ENCODE measurements at regions not wholly inside any gene's neighbourhood (a gene's known extent, or its start where the extent isn't known, plus 50 kb on each side); places are given as distances from the start of the nearest gene placed in this dataset.

DNA sequence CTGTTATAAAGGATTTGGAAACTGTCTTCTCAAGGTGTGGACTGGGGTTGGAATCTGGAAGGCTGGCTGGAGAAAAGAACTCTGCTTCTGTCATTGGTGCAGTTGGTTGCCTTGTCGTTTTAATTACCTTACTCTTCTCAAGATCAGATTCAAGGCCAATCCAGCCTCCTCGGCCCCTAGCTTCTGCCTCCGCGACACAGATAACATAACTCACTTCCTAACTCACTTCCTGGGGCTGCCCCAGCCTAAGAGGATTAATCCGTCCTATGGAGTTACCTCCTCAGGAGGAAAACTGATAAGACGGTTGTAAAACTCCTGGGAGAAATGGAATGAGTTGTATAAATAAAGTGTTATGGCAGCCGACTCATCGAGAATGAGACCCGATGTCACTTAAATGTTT lies 389.1 kb upstream of the WWC1 start:
- no peak overlapping the region for H3K4me3 ChIP-seq (ENCODE audit: low read depth in 1 of 5, low read length in 5 of 5)

DNA sequence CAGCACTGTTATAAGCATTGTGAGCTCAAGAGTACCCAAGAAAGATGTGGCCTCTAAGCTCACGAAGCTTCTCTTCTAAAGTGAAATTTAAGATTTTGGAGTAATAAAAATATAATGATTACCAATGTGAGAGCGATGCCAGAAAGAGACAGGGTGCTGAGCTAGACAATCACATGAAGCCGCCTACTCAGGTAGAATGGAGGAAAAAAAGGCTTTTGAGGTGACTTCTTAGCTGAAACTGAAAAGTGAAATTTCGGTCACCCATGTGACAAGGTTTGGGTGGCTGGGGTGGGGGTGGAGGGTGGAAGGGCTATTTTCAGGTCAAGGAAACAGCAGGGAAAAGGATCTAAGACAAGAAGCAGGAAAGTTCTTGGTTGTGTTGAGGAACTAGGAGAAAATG lies 388.2 kb upstream of the WWC1 start:
- peaks cover 0 to 2% (median 0%) of the 10 kb centered on the region in 5 donors for H3K27me3 ChIP-seq (ENCODE audit: control insufficient read depth in 5 of 5, insufficient read depth in 4 of 5, low read length in 5 of 5)
- H3K9me3 ChIP-seq (ENCODE audit: control insufficient read depth in 5 of 5, low read length in 5 of 5) = no peaks in the 10 kb centered on the region
- no peak overlapping the region for H3K4me3 ChIP-seq (ENCODE audit: low read depth in 1 of 5, low read length in 5 of 5)
- H3K9ac ChIP-seq (ENCODE audit: low read length in 5 of 5) = no peak overlapping the region
- no peaks in the 10 kb centered on the region for H3K36me3 ChIP-seq (ENCODE audit: control insufficient read depth in 5 of 5, insufficient read depth in 5 of 5, low read length in 5 of 5)
- no peak overlapping the region for H3K27ac ChIP-seq (ENCODE audit: low read depth, low read length)
- H3K4me1 ChIP-seq (ENCODE audit: control insufficient read depth in 5 of 5, insufficient read depth in 5 of 5, low read length in 5 of 5) = no peaks in the 10 kb centered on the region

More for the DNA sequence above, 389.1 kb upstream of the WWC1 start:
- H3K27me3 ChIP-seq (ENCODE audit: control insufficient read depth in 5 of 5, insufficient read depth in 4 of 5, low read length in 5 of 5) = peaks cover 0 to 5% (median 2%) of the 10 kb centered on the region in 5 donors
- no peak overlapping the region for H3K27ac ChIP-seq (ENCODE audit: low read depth, low read length)
- no peak overlapping the region for H3K9ac ChIP-seq (ENCODE audit: low read length in 5 of 5)
- no peaks in the 10 kb centered on the region for H3K36me3 ChIP-seq (ENCODE audit: control insufficient read depth in 5 of 5, insufficient read depth in 5 of 5, low read length in 5 of 5)
- no peaks in the 10 kb centered on the region for H3K4me1 ChIP-seq (ENCODE audit: control insufficient read depth in 5 of 5, insufficient read depth in 5 of 5, low read length in 5 of 5)
- H3K9me3 ChIP-seq (ENCODE audit: control insufficient read depth in 5 of 5, low read length in 5 of 5) = no peaks in the 10 kb centered on the region

DNA sequence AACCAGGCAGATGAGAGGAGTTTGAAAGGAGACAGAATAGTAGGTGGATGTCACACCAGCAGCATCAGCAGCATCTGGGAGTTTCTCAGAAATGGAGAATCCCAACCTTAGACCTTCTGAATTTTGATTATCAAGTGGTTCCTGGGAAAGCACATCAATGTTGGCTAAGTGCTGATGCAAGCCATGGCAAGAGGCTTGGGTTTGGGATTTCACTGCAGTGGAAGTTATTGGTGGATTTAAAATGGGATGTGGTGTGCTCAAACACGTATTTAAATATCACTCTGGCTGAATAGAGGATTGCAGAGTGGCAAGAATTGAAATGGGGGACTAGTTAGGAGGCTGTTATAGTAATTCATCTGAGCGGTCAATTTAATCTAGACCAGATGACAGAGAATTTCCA lies 387.8 kb upstream of the WWC1 start:
- Histone ChIP-seq H3K9ac (ENCODE audit: low read length in 5 of 5) (no peak overlapping the region), H3K4me1 (ENCODE audit: control insufficient read depth in 5 of 5, insufficient read depth in 5 of 5, low read length in 5 of 5) (no peaks in the 10 kb centered on the region), H3K27me3 (ENCODE audit: control insufficient read depth in 5 of 5, insufficient read depth in 4 of 5, low read length in 5 of 5) (peaks cover 0 to 2% (median 0%) of the 10 kb centered on the region in 5 donors), H3K9me3 (ENCODE audit: control insufficient read depth in 5 of 5, low read length in 5 of 5) (no peaks in the 10 kb centered on the region), H3K4me3 (ENCODE audit: low read depth in 1 of 5, low read length in 5 of 5) (no peak overlapping the region), H3K36me3 (ENCODE audit: control insufficient read depth in 5 of 5, insufficient read depth in 5 of 5, low read length in 5 of 5) (no peaks in the 10 kb centered on the region), H3K27ac (ENCODE audit: low read depth, low read length) (no peak overlapping the region)

- Histone ChIP-seq H3K27me3 (ENCODE audit: control insufficient read depth in 5 of 5, insufficient read depth in 4 of 5, low read length in 5 of 5) (peaks cover 0 to 2% (median 0%) of the 10 kb centered on the region in 5 donors), H3K27ac (ENCODE audit: low read depth, low read length) (no peak overlapping the region), H3K36me3 (ENCODE audit: control insufficient read depth in 5 of 5, insufficient read depth in 5 of 5, low read length in 5 of 5) (no peaks in the 10 kb centered on the region), H3K9me3 (ENCODE audit: control insufficient read depth in 5 of 5, low read length in 5 of 5) (no peaks in the 10 kb centered on the region), H3K4me3 (ENCODE audit: low read depth in 1 of 5, low read length in 5 of 5) (no peak overlapping the region), H3K9ac (ENCODE audit: low read length in 5 of 5) (no peak overlapping the region), H3K4me1 (ENCODE audit: control insufficient read depth in 5 of 5, insufficient read depth in 5 of 5, low read length in 5 of 5) (no peaks in the 10 kb centered on the region)
These were observed 385.3 kb upstream of the WWC1 start for GRCh38 chr5:167905919-167906853.

GRCh38 chr5:167908606-167909005 lies 382.8 kb upstream of the WWC1 start:
- H3K27ac ChIP-seq (ENCODE audit: low read depth, low read length) = no peak overlapping the region
- peaks cover 0 to 2% (median 0%) of the 10 kb centered on the region in 5 donors for H3K27me3 ChIP-seq (ENCODE audit: control insufficient read depth in 5 of 5, insufficient read depth in 4 of 5, low read length in 5 of 5)
- no peak overlapping the region for H3K4me3 ChIP-seq (ENCODE audit: low read depth in 1 of 5, low read length in 5 of 5)
- H3K4me1 ChIP-seq (ENCODE audit: control insufficient read depth in 5 of 5, insufficient read depth in 5 of 5, low read length in 5 of 5) = no peaks in the 10 kb centered on the region
- H3K36me3 ChIP-seq (ENCODE audit: control insufficient read depth in 5 of 5, insufficient read depth in 5 of 5, low read length in 5 of 5) = no peaks in the 10 kb centered on the region
- no peaks in the 10 kb centered on the region for H3K9me3 ChIP-seq (ENCODE audit: control insufficient read depth in 5 of 5, low read length in 5 of 5)
- H3K9ac ChIP-seq (ENCODE audit: low read length in 5 of 5) = no peak overlapping the region

DNA sequence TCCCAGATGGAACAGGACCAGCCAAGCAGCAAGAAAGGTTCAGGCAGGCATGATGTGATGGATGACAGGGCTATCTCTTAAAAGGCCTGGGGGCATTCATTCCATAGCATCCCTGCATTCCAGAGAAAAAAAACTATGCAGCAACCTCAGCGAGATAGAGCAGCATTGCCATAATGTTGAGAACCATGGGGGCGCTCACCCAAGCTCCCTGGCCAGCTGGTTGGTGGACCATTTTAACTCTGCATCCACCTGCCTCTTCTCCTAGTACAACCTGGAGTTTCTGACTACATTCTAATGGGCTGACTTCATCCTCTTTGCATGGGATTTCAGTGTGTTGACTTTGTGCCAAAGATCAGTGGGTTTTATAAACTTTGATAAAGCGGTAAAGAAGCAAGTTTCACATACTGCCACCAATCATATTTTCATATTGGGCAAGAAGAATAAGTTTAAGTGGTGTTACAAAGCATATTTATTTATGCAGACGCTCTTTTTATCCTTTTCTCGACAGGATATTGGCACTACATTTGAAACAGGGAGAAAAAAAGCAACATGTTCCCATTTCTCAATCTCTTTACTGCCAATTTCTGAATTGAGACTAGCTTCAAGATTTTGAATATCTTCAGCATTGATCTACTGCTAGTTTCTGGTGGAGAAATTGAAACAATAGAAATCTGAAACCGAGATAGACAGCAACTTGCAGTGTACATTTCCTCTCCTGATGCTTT lies 378.3 kb upstream of the WWC1 start:
- H3K27me3 ChIP-seq (ENCODE audit: control insufficient read depth in 5 of 5, insufficient read depth in 4 of 5, low read length in 5 of 5) = peaks cover 0 to 5% (median 0%) of the 10 kb centered on the region in 5 donors
- H3K4me1 ChIP-seq (ENCODE audit: control insufficient read depth in 5 of 5, insufficient read depth in 5 of 5, low read length in 5 of 5) = no peaks in the 10 kb centered on the region
- no peak overlapping the region for H3K4me3 ChIP-seq (ENCODE audit: low read depth in 1 of 5, low read length in 5 of 5)
- peaks cover 0 to 10% (median 9%) of the 10 kb centered on the region in 5 donors for H3K9me3 ChIP-seq (ENCODE audit: control insufficient read depth in 5 of 5, low read length in 5 of 5)
- no peak overlapping the region for H3K9ac ChIP-seq (ENCODE audit: low read length in 5 of 5)
- no peak overlapping the region for H3K27ac ChIP-seq (ENCODE audit: low read depth, low read length)
- H3K36me3 ChIP-seq (ENCODE audit: control insufficient read depth in 5 of 5, insufficient read depth in 5 of 5, low read length in 5 of 5) = no peaks in the 10 kb centered on the region

- Histone ChIP-seq H3K9ac (ENCODE audit: low read length in 5 of 5) (no peak overlapping the region), H3K36me3 (ENCODE audit: control insufficient read depth in 5 of 5, insufficient read depth in 5 of 5, low read length in 5 of 5) (no peaks in the 10 kb centered on the region), H3K4me3 (ENCODE audit: low read depth in 1 of 5, low read length in 5 of 5) (no peak overlapping the region), H3K27ac (ENCODE audit: low read depth, low read length) (no peak overlapping the region), H3K9me3 (ENCODE audit: control insufficient read depth in 5 of 5, low read length in 5 of 5) (peaks cover 0 to 10% (median 9%) of the 10 kb centered on the region in 5 donors), H3K27me3 (ENCODE audit: control insufficient read depth in 5 of 5, insufficient read depth in 4 of 5, low read length in 5 of 5) (peaks cover 0 to 11% (median 0%) of the 10 kb centered on the region in 5 donors), H3K4me1 (ENCODE audit: control insufficient read depth in 5 of 5, insufficient read depth in 5 of 5, low read length in 5 of 5) (no peaks in the 10 kb centered on the region)
These were observed 376.2 kb upstream of the WWC1 start for GRCh38 chr5:167915237-167915636.

GRCh38 chr5:167916261-167916691 lies 375.2 kb upstream of the WWC1 start:
- H3K4me1 ChIP-seq (ENCODE audit: control insufficient read depth in 5 of 5, insufficient read depth in 5 of 5, low read length in 5 of 5) = no peaks in the 10 kb centered on the region
- peaks cover 0 to 10% (median 9%) of the 10 kb centered on the region in 5 donors for H3K9me3 ChIP-seq (ENCODE audit: control insufficient read depth in 5 of 5, low read length in 5 of 5)
- no peak overlapping the region for H3K4me3 ChIP-seq (ENCODE audit: low read depth in 1 of 5, low read length in 5 of 5)
- no peak overlapping the region for H3K9ac ChIP-seq (ENCODE audit: low read length in 5 of 5)
- no peaks in the 10 kb centered on the region for H3K36me3 ChIP-seq (ENCODE audit: control insufficient read depth in 5 of 5, insufficient read depth in 5 of 5, low read length in 5 of 5)
- no peak overlapping the region for H3K27ac ChIP-seq (ENCODE audit: low read depth, low read length)
- H3K27me3 ChIP-seq (ENCODE audit: control insufficient read depth in 5 of 5, insufficient read depth in 4 of 5, low read length in 5 of 5) = peaks cover 0 to 11% (median 0%) of the 10 kb centered on the region in 5 donors

DNA sequence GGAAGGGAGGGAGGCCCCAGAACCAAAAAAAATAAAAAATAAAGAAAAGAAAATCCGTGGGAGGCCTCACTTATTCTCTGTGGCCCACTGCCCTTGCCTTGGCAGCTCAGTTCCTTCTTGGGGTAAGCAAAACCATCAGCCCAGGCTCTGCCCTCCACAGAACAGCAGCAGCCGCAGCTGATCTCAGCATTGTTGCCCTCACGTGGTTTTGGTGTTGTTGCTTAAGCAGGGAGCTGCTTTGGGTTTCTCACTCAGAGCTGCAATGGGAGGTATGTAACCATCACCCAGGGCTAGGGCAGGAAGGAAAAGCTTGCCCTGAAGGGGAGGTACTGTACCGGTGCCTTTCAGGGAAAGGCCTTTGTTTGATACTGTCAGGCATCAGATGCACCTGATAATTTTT lies 374.7 kb upstream of the WWC1 start:
- peaks cover 0 to 11% (median 0%) of the 10 kb centered on the region in 5 donors for H3K27me3 ChIP-seq (ENCODE audit: control insufficient read depth in 5 of 5, insufficient read depth in 4 of 5, low read length in 5 of 5)
- no peak overlapping the region for H3K27ac ChIP-seq (ENCODE audit: low read depth, low read length)
- no peak overlapping the region for H3K9ac ChIP-seq (ENCODE audit: low read length in 5 of 5)
- H3K4me1 ChIP-seq (ENCODE audit: control insufficient read depth in 5 of 5, insufficient read depth in 5 of 5, low read length in 5 of 5) = no peaks in the 10 kb centered on the region
- H3K9me3 ChIP-seq (ENCODE audit: control insufficient read depth in 5 of 5, low read length in 5 of 5) = peaks cover 0 to 10% (median 9%) of the 10 kb centered on the region in 5 donors
- no peak overlapping the region for H3K4me3 ChIP-seq (ENCODE audit: low read depth in 1 of 5, low read length in 5 of 5)
- H3K36me3 ChIP-seq (ENCODE audit: control insufficient read depth in 5 of 5, insufficient read depth in 5 of 5, low read length in 5 of 5) = no peaks in the 10 kb centered on the region

All from subcutaneous abdominal adipose tissue (tissue), 5 donors.